Effector memory CD8-positive, alpha-beta T cell (primary cell): ENCODE measurements at regions not wholly inside any gene's neighbourhood (a gene's known extent, or its start where the extent isn't known, plus 50 kb on each side); places are given as distances from the start of the nearest gene placed in this dataset.
A peak's percentile ranks its signal among the peaks of the same experiment; 100 is the strongest.
"Not testable (repeated sequence)": the region's sequence is repeated elsewhere in the genome, so short reads cannot be mapped to it uniquely, and the experiment has no call there.

Source experiments
- ATAC-seq: fragments of 150-1000 bp; cut with Tn5 transposase; replicated peaks from 2 replicates; pipeline ENCODE4 v1.10.0; 2021; ENCODE audit warnings: mild to moderate bottlenecking, moderate library complexity
- DNase-seq, 3 experiments: peaks; one replicate each; pipeline ENCODE4 v3.0.0; 2021
- H3K27ac Mint-ChIP-seq, 2 donors: one replicate each; pipeline ENCODE4 v1.8.0; 2022; ENCODE audit warnings: mild to moderate bottlenecking in 2 of 2, mixed read lengths in 2 of 2, moderate library complexity in 2 of 2
- H3K27me3 Mint-ChIP-seq, 2 donors: one replicate each; pipeline ENCODE4 v1.8.0; 2022; ENCODE audit warnings: mixed read lengths in 2 of 2
- H3K36me3 Mint-ChIP-seq: one replicate; pipeline ENCODE4 v1.8.0; 2022; ENCODE audit warnings: mild to moderate bottlenecking, moderate library complexity, mixed read lengths; ENCODE audit not compliant: insufficient read depth
- H3K4me1 Mint-ChIP-seq, 2 donors: one replicate each; pipeline ENCODE4 v1.8.0; 2022; ENCODE audit warnings: low read depth in 2 of 2, mixed read lengths in 2 of 2
- H3K4me3 Mint-ChIP-seq, 2 donors: one replicate each; pipeline ENCODE4 v1.8.0; 2022; ENCODE audit warnings: mild to moderate bottlenecking in 2 of 2, mixed read lengths in 2 of 2, moderate library complexity in 2 of 2
- H3K9me3 Mint-ChIP-seq, 2 donors: one replicate each; pipeline ENCODE4 v1.8.0; 2022; ENCODE audit warnings: mixed read lengths in 2 of 2

- Mint-ChIP-seq H3K4me1 (no peaks in the 10 kb centered on the region), H3K4me3 (no peak overlapping the region), H3K27ac (no peak overlapping the region), H3K9me3 (no peaks in the 10 kb centered on the region), H3K36me3 (no peaks in the 10 kb centered on the region), H3K27me3 (no peaks in the 10 kb centered on the region)
- DNase-seq (no peak), ATAC-seq (no peak)
Measured at GRCh38 chr12:89165703-89166102, 186.6 kb downstream of the DUSP6 start.

- Mint-ChIP-seq H3K27ac (no peak overlapping the region), H3K4me1 (no peaks in the 10 kb centered on the region), H3K27me3 (no peaks in the 10 kb centered on the region), H3K36me3 (no peaks in the 10 kb centered on the region), H3K4me3 (no peak overlapping the region), H3K9me3 (no peaks in the 10 kb centered on the region)
- DNase-seq (no peak), ATAC-seq (no peak)
Measured at GRCh38 chr12:89163918-89164317, 188.4 kb downstream of the DUSP6 start.

- ATAC-seq (peak; percentile 51), DNase-seq (no peak)
- no peaks in the 10 kb centered on the region for H3K27me3 Mint-ChIP-seq
- no peaks in the 10 kb centered on the region for H3K4me1 Mint-ChIP-seq
- H3K36me3 Mint-ChIP-seq: no peaks in the 10 kb centered on the region
- no peak overlapping the region for H3K27ac Mint-ChIP-seq
- no peaks in the 10 kb centered on the region for H3K9me3 Mint-ChIP-seq
- H3K4me3 Mint-ChIP-seq: no peak overlapping the region
Measured at GRCh38 chr12:89162589-89163261, 189.6 kb downstream of the DUSP6 start.

- Mint-ChIP-seq H3K27me3 (no peaks in the 10 kb centered on the region), H3K9me3 (no peaks in the 10 kb centered on the region), H3K4me3 (no peak overlapping the region), H3K27ac (no peak overlapping the region), H3K36me3 (no peaks in the 10 kb centered on the region), H3K4me1 (no peaks in the 10 kb centered on the region)
- ATAC-seq (no peak), DNase-seq (no peak)
Measured at GRCh38 chr12:89161557-89161956, 190.7 kb downstream of the DUSP6 start.

GRCh38 chr12:89160716-89161123 lies 191.6 kb downstream of the DUSP6 start:
- Mint-ChIP-seq H3K4me1 (no peaks in the 10 kb centered on the region), H3K9me3 (no peaks in the 10 kb centered on the region), H3K27me3 (no peaks in the 10 kb centered on the region), H3K36me3 (no peaks in the 10 kb centered on the region), H3K4me3 (no peak overlapping the region), H3K27ac (no peak overlapping the region)
- no peak for DNase-seq
- no peak for ATAC-seq

GRCh38 chr12:89157413-89157812 lies 194.9 kb downstream of the DUSP6 start:
- no peak for DNase-seq
- H3K27ac Mint-ChIP-seq: no peak overlapping the region
- no peaks in the 10 kb centered on the region for H3K4me1 Mint-ChIP-seq
- H3K9me3 Mint-ChIP-seq: no peaks in the 10 kb centered on the region
- ATAC-seq: no peak
- H3K27me3 Mint-ChIP-seq: no peaks in the 10 kb centered on the region
- H3K4me3 Mint-ChIP-seq: no peak overlapping the region
- no peaks in the 10 kb centered on the region for H3K36me3 Mint-ChIP-seq

GRCh38 chr12:89156862-89157262 lies 195.4 kb downstream of the DUSP6 start:
- Mint-ChIP-seq H3K27ac (no peak overlapping the region), H3K9me3 (no peaks in the 10 kb centered on the region), H3K27me3 (no peaks in the 10 kb centered on the region), H3K4me1 (no peaks in the 10 kb centered on the region), H3K4me3 (no peak overlapping the region), H3K36me3 (no peaks in the 10 kb centered on the region)
- ATAC-seq (no peak), DNase-seq (no peak)

GRCh38 chr12:89156340-89156739 lies 196.0 kb downstream of the DUSP6 start:
- DNase-seq (no peak), ATAC-seq (no peak)
- Mint-ChIP-seq H3K36me3 (no peaks in the 10 kb centered on the region), H3K4me1 (no peaks in the 10 kb centered on the region), H3K27me3 (no peaks in the 10 kb centered on the region), H3K4me3 (no peak overlapping the region), H3K27ac (no peak overlapping the region), H3K9me3 (no peaks in the 10 kb centered on the region)

- H3K36me3 Mint-ChIP-seq: no peaks in the 10 kb centered on the region
- DNase-seq: no peak
- no peaks in the 10 kb centered on the region for H3K27me3 Mint-ChIP-seq
- ATAC-seq: no peak
- no peaks in the 10 kb centered on the region for H3K4me1 Mint-ChIP-seq
- no peak overlapping the region for H3K27ac Mint-ChIP-seq
- peaks cover 1 to 4% of the 10 kb centered on the region in 2 donors for H3K9me3 Mint-ChIP-seq
- H3K4me3 Mint-ChIP-seq: no peak overlapping the region
Measured at GRCh38 chr12:89155826-89156225, 196.5 kb downstream of the DUSP6 start.

- H3K27ac Mint-ChIP-seq: no peak overlapping the region
- no peaks in the 10 kb centered on the region for H3K36me3 Mint-ChIP-seq
- no peak overlapping the region for H3K4me3 Mint-ChIP-seq
- peaks cover 2 to 7% of the 10 kb centered on the region in 2 donors for H3K9me3 Mint-ChIP-seq
- no peaks in the 10 kb centered on the region for H3K27me3 Mint-ChIP-seq
- H3K4me1 Mint-ChIP-seq: no peaks in the 10 kb centered on the region
- ATAC-seq: no peak
- DNase-seq: no peak
Measured at GRCh38 chr12:89154743-89155499, 197.4 kb downstream of the DUSP6 start.

GRCh38 chr12:89153341-89153740 lies 199.0 kb downstream of the DUSP6 start:
- Mint-ChIP-seq H3K4me1 (no peaks in the 10 kb centered on the region), H3K36me3 (no peaks in the 10 kb centered on the region), H3K27me3 (no peaks in the 10 kb centered on the region), H3K27ac (no peak overlapping the region), H3K9me3 (peaks cover 2 to 7% of the 10 kb centered on the region in 2 donors), H3K4me3 (no peak overlapping the region)
- no peak for ATAC-seq
- DNase-seq: no peak

GRCh38 chr12:89151536-89151935 lies 200.8 kb downstream of the DUSP6 start:
- H3K27ac Mint-ChIP-seq: no peak overlapping the region

GRCh38 chr12:89150789-89151188 lies 201.5 kb downstream of the DUSP6 start:
- not testable (repeated sequence) for H3K4me1 Mint-ChIP-seq, H3K36me3 Mint-ChIP-seq, H3K27me3 Mint-ChIP-seq, H3K9me3 Mint-ChIP-seq, DNase-seq, H3K27ac Mint-ChIP-seq, ATAC-seq, H3K4me3 Mint-ChIP-seq

More at GRCh38 chr12:89151536-89151935, 200.8 kb downstream of the DUSP6 start:
- Mint-ChIP-seq H3K36me3 (no peaks in the 10 kb centered on the region), H3K4me3 (no peak overlapping the region), H3K9me3 (peaks cover 2 to 7% of the 10 kb centered on the region in 2 donors), H3K27me3 (no peaks in the 10 kb centered on the region), H3K4me1 (no peaks in the 10 kb centered on the region)
- ATAC-seq: no peak
- DNase-seq: no peak

GRCh38 chr12:89140602-89141238 lies 211.6 kb downstream of the DUSP6 start:
- DNase-seq: no peak
- no peaks in the 10 kb centered on the region for H3K4me1 Mint-ChIP-seq
- no peak overlapping the region for H3K4me3 Mint-ChIP-seq

More at GRCh38 chr12:89140602-89141238, 211.6 kb downstream of the DUSP6 start:
- Mint-ChIP-seq H3K27ac (no peak overlapping the region), H3K36me3 (no peaks in the 10 kb centered on the region), H3K27me3 (no peaks in the 10 kb centered on the region), H3K9me3 (no peaks in the 10 kb centered on the region)
- no peak for ATAC-seq
